Mesothelial cell of epicardium (in vitro differentiated cells): ENCODE measurements at regions not wholly inside any gene's neighbourhood (a gene's known extent, or its start where the extent isn't known, plus 50 kb on each side); places are given as distances from the start of the nearest gene placed in this dataset.

Experiments
- DNase-seq, 2 experiments: peaks; one replicate each; pipeline ENCODE4 v3.0.0; 2021; ENCODE audit warnings: low spot score in 2 of 2; ENCODE audit not compliant: unreplicated experiment in 2 of 2
- H3K27ac Mint-ChIP-seq: 2 replicates; pipeline ENCODE4 v1.8.0; 2021; ENCODE audit warnings: mixed read lengths
- H3K27me3 Mint-ChIP-seq: 2 replicates; pipeline ENCODE4 v1.8.0; 2021; ENCODE audit warnings: low read depth, mixed read lengths
- H3K36me3 Mint-ChIP-seq: 2 replicates; pipeline ENCODE4 v1.8.0; 2021; ENCODE audit warnings: mixed read lengths
- H3K4me1 Mint-ChIP-seq: 2 replicates; pipeline ENCODE4 v1.8.0; 2021; ENCODE audit warnings: mixed read lengths
- H3K4me3 Mint-ChIP-seq: 2 replicates; pipeline ENCODE4 v1.8.0; 2021; ENCODE audit warnings: mild to moderate bottlenecking, moderate library complexity, mixed read lengths
- H3K9me3 Mint-ChIP-seq: 2 replicates; pipeline ENCODE4 v1.8.0; 2021; ENCODE audit warnings: mixed read lengths
- CTCF ChIP-seq: fragments of 200-600 bp; sonication (generic); IDR thresholded peaks from one replicate; pipeline ENCODE4 v1.5.0; 2021; ENCODE audit warnings: antibody characterized with exemption; ENCODE audit not compliant: unreplicated experiment

- Mint-ChIP-seq H3K27ac (no peak overlapping the region), H3K9me3 (peaks cover 5% of the 10 kb centered on the region), H3K27me3 (no peaks in the 10 kb centered on the region), H3K4me1 (peaks cover 21% of the 10 kb centered on the region), H3K4me3 (no peak overlapping the region), H3K36me3 (no peaks in the 10 kb centered on the region)
- no peak for DNase-seq
- TF ChIP-seq CTCF: no peak
Measured at GRCh38 chr14:53356361-53357150, 203.4 kb upstream of the DDHD1 start.

GRCh38 chr14:53355581-53356112 lies 202.5 kb upstream of the DDHD1 start:
- peaks cover 5% of the 10 kb centered on the region for H3K9me3 Mint-ChIP-seq

GRCh38 chr14:53354336-53354735 lies 201.2 kb upstream of the DDHD1 start:
- no peak for DNase-seq
- no peak overlapping the region for H3K4me3 Mint-ChIP-seq
- H3K27ac Mint-ChIP-seq: peak overlapping the region; percentile 31

More at GRCh38 chr14:53355581-53356112, 202.5 kb upstream of the DDHD1 start:
- no peaks in the 10 kb centered on the region for H3K27me3 Mint-ChIP-seq
- DNase-seq: no peak
- no peak overlapping the region for H3K4me3 Mint-ChIP-seq
- H3K36me3 Mint-ChIP-seq: no peaks in the 10 kb centered on the region
- peak overlapping the region; percentile 1 for H3K27ac Mint-ChIP-seq
- no peak for TF ChIP-seq CTCF
- peaks cover 21% of the 10 kb centered on the region for H3K4me1 Mint-ChIP-seq

GRCh38 chr14:53350866-53351265 lies 197.7 kb upstream of the DDHD1 start:
- Mint-ChIP-seq H3K9me3 (no peaks in the 10 kb centered on the region), H3K36me3 (no peaks in the 10 kb centered on the region), H3K27ac (no peak overlapping the region), H3K4me1 (peaks cover 15% of the 10 kb centered on the region), H3K27me3 (no peaks in the 10 kb centered on the region), H3K4me3 (no peak overlapping the region)
- no peak for DNase-seq
- no peak for TF ChIP-seq CTCF

More at GRCh38 chr14:53354336-53354735, 201.2 kb upstream of the DDHD1 start:
- Mint-ChIP-seq H3K27me3 (no peaks in the 10 kb centered on the region), H3K36me3 (no peaks in the 10 kb centered on the region), H3K9me3 (peaks cover 3% of the 10 kb centered on the region), H3K4me1 (peaks cover 21% of the 10 kb centered on the region)
- TF ChIP-seq CTCF: no peak

GRCh38 chr14:53350429-53350828 lies 197.3 kb upstream of the DDHD1 start:
- Mint-ChIP-seq H3K4me1 (peaks cover 11% of the 10 kb centered on the region), H3K9me3 (no peaks in the 10 kb centered on the region), H3K4me3 (no peak overlapping the region), H3K36me3 (no peaks in the 10 kb centered on the region), H3K27ac (no peak overlapping the region), H3K27me3 (no peaks in the 10 kb centered on the region)
- TF ChIP-seq CTCF: no peak
- DNase-seq: no peak
